GM23338 (cell line): ENCODE measurements at regions not wholly inside any gene's neighbourhood (a gene's known extent, or its start where the extent isn't known, plus 50 kb on each side); places are given as distances from the start of the nearest gene placed in this dataset.

Source experiments
- ATAC-seq: fragments of 200-7000 bp; cut with Tn5 transposase; 3 replicates; pipeline ENCODE4 v1.9.1; 2020
- DNase-seq: peaks from one replicate; pipeline ENCODE4 v3.0.0-alpha.2; 2015; ENCODE audit warnings: low spot score
- H2AFZ ChIP-seq: fragments of 200-600 bp; sonication (generic); 2 replicates; pipeline ENCODE4 v1.8.0; 2016; ENCODE audit warnings: antibody characterized with exemption, mild to moderate bottlenecking, moderate library complexity
- H3F3A ChIP-seq: fragments of 200-600 bp; sonication (generic); replicated peaks from 2 replicates; pipeline ENCODE4 v1.8.0; 2017; ENCODE audit warnings: antibody characterized with exemption, mixed run types, low read depth
- H3K27ac ChIP-seq: fragments of 200-600 bp; sonication (generic); 2 replicates; pipeline ENCODE4 v1.6.1; 2016; ENCODE audit warnings: low read depth
- H3K27me3 ChIP-seq: fragments of 200-600 bp; sonication (generic); 2 replicates; pipeline ENCODE4 v1.8.0; 2016; ENCODE audit warnings: mild to moderate bottlenecking, mixed run types, moderate library complexity; ENCODE audit not compliant: insufficient read depth
- H3K36me3 ChIP-seq: fragments of 200-600 bp; sonication (generic); 2 replicates; pipeline ENCODE4 v1.8.0; 2016; ENCODE audit warnings: mild to moderate bottlenecking; ENCODE audit not compliant: insufficient read depth
- H3K4me1 ChIP-seq: fragments of 200-600 bp; sonication (generic); 2 replicates; pipeline ENCODE4 v1.8.0; 2016; ENCODE audit warnings: mild to moderate bottlenecking, moderate library complexity; ENCODE audit not compliant: insufficient read depth
- H3K4me2 ChIP-seq: fragments of 200-600 bp; sonication (generic); 2 replicates; pipeline ENCODE4 v1.7.1; 2017; ENCODE audit warnings: mixed run types
- H3K4me3 ChIP-seq: fragments of 200-600 bp; sonication (generic); 2 replicates; pipeline ENCODE4 v1.6.1; 2016; ENCODE audit warnings: mixed run types
- H3K79me2 ChIP-seq: fragments of 200-600 bp; sonication (generic); replicated peaks from 2 replicates; pipeline ENCODE4 v1.8.0; 2017; ENCODE audit warnings: mild to moderate bottlenecking; ENCODE audit not compliant: insufficient read depth
- H3K9me2 ChIP-seq: fragments of 200-600 bp; sonication (generic); 2 replicates; pipeline ENCODE4 v1.8.0; 2017; ENCODE audit not compliant: insufficient read depth
- H4K20me1 ChIP-seq: fragments of 200-600 bp; sonication (generic); replicated peaks from 2 replicates; pipeline ENCODE4 v1.8.0; 2017; ENCODE audit warnings: mild to moderate bottlenecking; ENCODE audit not compliant: insufficient read depth
- H3K27ac Mint-ChIP-seq: 2 replicates; pipeline ENCODE4 v1.8.0; 2020; ENCODE audit warnings: inconsistent platforms, mild to moderate bottlenecking, moderate library complexity, mixed read lengths
- H3K27me3 Mint-ChIP-seq: 3 replicates; pipeline ENCODE4 v1.8.0; 2022; ENCODE audit warnings: low read depth, mild to moderate bottlenecking, moderate library complexity, mixed read lengths, inconsistent platforms; ENCODE audit not compliant: insufficient read depth, poor library complexity
- H3K36me3 Mint-ChIP-seq: 3 replicates; pipeline ENCODE4 v1.8.0; 2021; ENCODE audit warnings: low read depth, mild to moderate bottlenecking, inconsistent platforms, moderate library complexity, mixed read lengths
- H3K4me1 Mint-ChIP-seq: 3 replicates; pipeline ENCODE4 v1.8.0; 2020; ENCODE audit warnings: mild to moderate bottlenecking, inconsistent platforms, mixed read lengths
- H3K4me3 Mint-ChIP-seq: 3 replicates; pipeline ENCODE4 v1.8.0; 2021; ENCODE audit warnings: moderate library complexity, mild to moderate bottlenecking, inconsistent platforms, mixed read lengths
- H3K9me3 Mint-ChIP-seq: 3 replicates; pipeline ENCODE4 v1.8.0; 2020; ENCODE audit warnings: moderate library complexity, mild to moderate bottlenecking, inconsistent platforms, mixed read lengths
- CREB1 ChIP-seq: fragments of 250-450 bp; sonication (Bioruptor Pico); IDR thresholded peaks from 2 replicates; pipeline ENCODE4 v1.5.0; 2020; ENCODE audit warnings: low read depth, mild to moderate bottlenecking, moderate library complexity
- CTCF ChIP-seq, 2 experiments: fragments of 200-600 bp in 1 of 2; sonication (generic) in 1 of 2; conservative IDR thresholded peaks; 2 replicates each; pipeline versions ENCODE4 v1.5.1 to v1.6.1; 2016 to 2017; ENCODE audit warnings: antibody characterized with exemption in 2 of 2, low read depth in 2 of 2, mild to moderate bottlenecking in 2 of 2, moderate library complexity in 1 of 2
- EZH2 ChIP-seq: fragments of 200-600 bp; sonication (generic); IDR thresholded peaks from one replicate; pipeline ENCODE4 v1.8.0; 2017; ENCODE audit warnings: antibody characterized with exemption, mild to moderate bottlenecking, low read depth; ENCODE audit not compliant: unreplicated experiment
- EZH2phosphoT487 ChIP-seq: fragments of 200-600 bp; sonication (generic); IDR thresholded peaks from one replicate; pipeline ENCODE4 v1.8.1; 2018; ENCODE audit warnings: antibody characterized with exemption; ENCODE audit not compliant: unreplicated experiment
- JUNB ChIP-seq: IDR thresholded peaks from one replicate; pipeline ENCODE4 v1.6.1; 2016; ENCODE audit warnings: antibody characterized with exemption; ENCODE audit not compliant: unreplicated experiment
- STAT1 ChIP-seq: IDR thresholded peaks from one replicate; pipeline ENCODE4 v1.6.1; 2016; ENCODE audit warnings: antibody characterized with exemption; ENCODE audit not compliant: unreplicated experiment
- ZNF114 ChIP-seq: fragments of 250-450 bp; sonication (Bioruptor Pico); IDR thresholded peaks from 2 replicates; pipeline ENCODE4 v1.5.0; 2020; ENCODE audit warnings: mild to moderate bottlenecking, moderate library complexity
- ZNF331 ChIP-seq: fragments of 250-450 bp; sonication (Bioruptor Pico); IDR thresholded peaks from 2 replicates; pipeline ENCODE4 v1.5.0; 2020; ENCODE audit warnings: low read depth, mild to moderate bottlenecking, moderate library complexity
- TF ChIP-seq, protein P1 (sequence below): IDR thresholded peaks from one replicate; pipeline ENCODE4 v1.6.1; 2018; ENCODE audit warnings: antibody characterized with exemption; ENCODE audit not compliant: unreplicated experiment

GRCh38 chr6:71642793-71643192, 243.6 kb upstream of the RIMS1 start (continued):
- TF ChIP-seq CTCF (conservative IDR thresholded peaks at IDR 0.05; ENCODE audit: low read depth in 2 of 2), result no peak
- TF ChIP-seq, protein P1, sequence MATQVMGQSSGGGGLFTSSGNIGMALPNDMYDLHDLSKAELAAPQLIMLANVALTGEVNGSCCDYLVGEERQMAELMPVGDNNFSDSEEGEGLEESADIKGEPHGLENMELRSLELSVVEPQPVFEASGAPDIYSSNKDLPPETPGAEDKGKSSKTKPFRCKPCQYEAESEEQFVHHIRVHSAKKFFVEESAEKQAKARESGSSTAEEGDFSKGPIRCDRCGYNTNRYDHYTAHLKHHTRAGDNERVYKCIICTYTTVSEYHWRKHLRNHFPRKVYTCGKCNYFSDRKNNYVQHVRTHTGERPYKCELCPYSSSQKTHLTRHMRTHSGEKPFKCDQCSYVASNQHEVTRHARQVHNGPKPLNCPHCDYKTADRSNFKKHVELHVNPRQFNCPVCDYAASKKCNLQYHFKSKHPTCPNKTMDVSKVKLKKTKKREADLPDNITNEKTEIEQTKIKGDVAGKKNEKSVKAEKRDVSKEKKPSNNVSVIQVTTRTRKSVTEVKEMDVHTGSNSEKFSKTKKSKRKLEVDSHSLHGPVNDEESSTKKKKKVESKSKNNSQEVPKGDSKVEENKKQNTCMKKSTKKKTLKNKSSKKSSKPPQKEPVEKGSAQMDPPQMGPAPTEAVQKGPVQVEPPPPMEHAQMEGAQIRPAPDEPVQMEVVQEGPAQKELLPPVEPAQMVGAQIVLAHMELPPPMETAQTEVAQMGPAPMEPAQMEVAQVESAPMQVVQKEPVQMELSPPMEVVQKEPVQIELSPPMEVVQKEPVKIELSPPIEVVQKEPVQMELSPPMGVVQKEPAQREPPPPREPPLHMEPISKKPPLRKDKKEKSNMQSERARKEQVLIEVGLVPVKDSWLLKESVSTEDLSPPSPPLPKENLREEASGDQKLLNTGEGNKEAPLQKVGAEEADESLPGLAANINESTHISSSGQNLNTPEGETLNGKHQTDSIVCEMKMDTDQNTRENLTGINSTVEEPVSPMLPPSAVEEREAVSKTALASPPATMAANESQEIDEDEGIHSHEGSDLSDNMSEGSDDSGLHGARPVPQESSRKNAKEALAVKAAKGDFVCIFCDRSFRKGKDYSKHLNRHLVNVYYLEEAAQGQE, result no peak
- no peak for TF ChIP-seq ZNF331 (CRISPR knock-in tag)

- no peaks in the 10 kb centered on the region for H3K9me3 Mint-ChIP-seq
- Histone ChIP-seq H3K4me2 (no peak overlapping the region), H2AFZ (no peak overlapping the region), H3K27ac (no peak overlapping the region), H4K20me1 (no peaks in the 10 kb centered on the region), H3K27me3 (no peaks in the 10 kb centered on the region), H3F3A (no peaks in the 10 kb centered on the region), H3K9me2 (0 out of 2 replicates have a peak, but pooled peaks cover 3% of the 10 kb centered on the region), H3K36me3 (no peaks in the 10 kb centered on the region), H3K4me3 (no peak overlapping the region), H3K79me2 (no peaks in the 10 kb centered on the region), H3K4me1 (no peaks in the 10 kb centered on the region)
- no peak for ATAC-seq
- H3K27ac Mint-ChIP-seq, result no peak overlapping the region
- no peaks in the 10 kb centered on the region for H3K36me3 Mint-ChIP-seq
- H3K4me3 Mint-ChIP-seq, result no peak overlapping the region
- TF ChIP-seq EZH2phosphoT487 (no peak), ZNF114 (CRISPR knock-in tag) (no peak), EZH2 (no peak), CREB1 (CRISPR knock-in tag) (no peak), JUNB (no peak), CTCF (conservative IDR thresholded peaks at IDR 0.05; ENCODE audit: low read depth in 2 of 2) (no peak), STAT1 (no peak)
- H3K4me1 Mint-ChIP-seq, result no peaks in the 10 kb centered on the region
- no peak for DNase-seq
- H3K27me3 Mint-ChIP-seq, result no peaks in the 10 kb centered on the region
These were observed 241.1 kb upstream of the RIMS1 start for GRCh38 chr6:71645299-71645698.
